Esophagus squamous epithelium (tissue), 5 donors: ENCODE measurements at regions not wholly inside any gene's neighbourhood (a gene's known extent, or its start where the extent isn't known, plus 50 kb on each side); places are given as distances from the start of the nearest gene placed in this dataset.

Experiments
- DNase-seq: peaks from one replicate; lab custom pipeline; 2025; lab: John Stamatoyannopoulos, UW
- H3K27ac ChIP-seq, 4 donors: fragments of 200-600 bp; sonication (generic); one replicate each; pipeline ENCODE4 v1.5.1; 2016 to 2019; ENCODE audit warnings: mild to moderate bottlenecking in 1 of 4
- H3K27me3 ChIP-seq, 4 donors: fragments of 200-600 bp; sonication (generic); 1 replicate in 3 of 4; 2 replicates in 1 of 4; pipeline versions ENCODE4 v1.5.1 to v1.6.0; 2017 to 2021; ENCODE audit warnings: antibody characterized with exemption in 1 of 4
- H3K36me3 ChIP-seq, 3 donors: fragments of 200-600 bp; sonication (generic); one replicate each; pipeline ENCODE4 v1.5.1; 2016 to 2019
- H3K4me1 ChIP-seq, 3 donors: fragments of 200-600 bp; sonication (generic); one replicate each; pipeline ENCODE4 v1.5.1; 2017 to 2019
- H3K4me3 ChIP-seq, 4 donors: fragments of 200-600 bp; sonication (generic); 1 replicate in 3 of 4; 2 replicates in 1 of 4; pipeline ENCODE4 v1.5.1; 2016 to 2019; ENCODE audit warnings: mild to moderate bottlenecking in 2 of 4, moderate library complexity in 1 of 4
- H3K9me3 ChIP-seq, 3 donors: fragments of 200-600 bp; sonication (generic); one replicate each; pipeline ENCODE4 v1.5.1; 2016 to 2019
- CTCF ChIP-seq, 6 experiments: fragments of 450-650 bp in 4 of 6; fragments of 200-600 bp in 2 of 6; sonication (generic) in 2 of 6; IDR thresholded peaks; one replicate each; pipeline ENCODE4 v1.5.1; 2016 to 2019; ENCODE audit warnings: antibody characterized with exemption in 6 of 6, mild to moderate bottlenecking in 4 of 6, moderate library complexity in 4 of 6
- POLR2A ChIP-seq, 4 donors: fragments of 450-650 bp; IDR thresholded peaks; one replicate each; pipeline ENCODE4 v1.6.1; 2017; ENCODE audit warnings: antibody characterized with exemption in 4 of 4, mild to moderate bottlenecking in 4 of 4, moderate library complexity in 3 of 4
- WGBS, 2 donors: methylation state at CpG; one replicate each; pipeline ENCODE4 v1.1.5; 2018; 5-methylcytosine and 5-hydroxymethylcytosine counted together
- intact Hi-C: fragments of 100-400 bp; cut with DNase I; formaldehyde crosslinking; loops from one replicate; pipeline ENCODE4 v1.15.0; 2022
- donor health status: DM: yes; HTN: yes; CAD: no.

- TF ChIP-seq POLR2A (IDR thresholded peaks at IDR 0.05) (no peak), CTCF (IDR thresholded peaks at IDR 0.05) (no peak)
- no peaks in the 10 kb centered on the region for H3K4me1 ChIP-seq
- no peak overlapping the region for H3K4me3 ChIP-seq
- DNase-seq: no peak
- no peaks in the 10 kb centered on the region for H3K27me3 ChIP-seq
- no peak overlapping the region for H3K27ac ChIP-seq
- no peaks in the 10 kb centered on the region for H3K9me3 ChIP-seq
- 93 to 100% methylated on average over 1 of the region's 1 CpG for WGBS, 2 donors
- H3K36me3 ChIP-seq: no peaks in the 10 kb centered on the region
- intact Hi-C loops: no loop called here
These were observed 457.7 kb upstream of the TMPO start for GRCh38 chr12:98057701-98058100.

- 88 to 89% methylated on average over 4 of the region's 4 CpGs for WGBS, 2 donors
These were observed 457.2 kb upstream of the TMPO start for GRCh38 chr12:98058213-98058612.

GRCh38 chr12:98058838-98059237 is 456.6 kb upstream of the TMPO start:
- H3K36me3 ChIP-seq: no peaks in the 10 kb centered on the region
- H3K27ac ChIP-seq: no peak overlapping the region
- no peaks in the 10 kb centered on the region for H3K9me3 ChIP-seq
- WGBS, 2 donors: 82 to 97% methylated on average over 3 of the region's 3 CpGs
- TF ChIP-seq CTCF (IDR thresholded peaks at IDR 0.05) (no peak), POLR2A (IDR thresholded peaks at IDR 0.05) (no peak)
- DNase-seq: no peak
- H3K27me3 ChIP-seq: no peaks in the 10 kb centered on the region
- intact Hi-C loops: no loop called here
- peaks cover 0 to 1% (median 0%) of the 10 kb centered on the region in 3 donors for H3K4me1 ChIP-seq
- H3K4me3 ChIP-seq: no peak overlapping the region

More at GRCh38 chr12:98058213-98058612, 457.2 kb upstream of the TMPO start:
- no peak overlapping the region for H3K4me3 ChIP-seq
- H3K36me3 ChIP-seq: no peaks in the 10 kb centered on the region
- no peak for DNase-seq
- no peak overlapping the region for H3K27ac ChIP-seq
- intact Hi-C loops: no loop called here
- no peaks in the 10 kb centered on the region for H3K27me3 ChIP-seq
- no peaks in the 10 kb centered on the region for H3K9me3 ChIP-seq
- no peak for TF ChIP-seq CTCF (IDR thresholded peaks at IDR 0.05)
- no peak for TF ChIP-seq POLR2A (IDR thresholded peaks at IDR 0.05)
- H3K4me1 ChIP-seq: no peaks in the 10 kb centered on the region

GRCh38 chr12:98059659-98060343 is 455.6 kb upstream of the TMPO start:
- Histone ChIP-seq H3K4me3 (no peak overlapping the region), H3K36me3 (no peaks in the 10 kb centered on the region), H3K9me3 (no peaks in the 10 kb centered on the region), H3K27ac (no peak overlapping the region), H3K27me3 (no peaks in the 10 kb centered on the region), H3K4me1 (peaks cover 0 to 11% (median 0%) of the 10 kb centered on the region in 3 donors)
- DNase-seq: no peak
- TF ChIP-seq CTCF (IDR thresholded peaks at IDR 0.05) (no peak), POLR2A (IDR thresholded peaks at IDR 0.05) (no peak)
- 46 to 67% methylated on average over 2 of the region's 2 CpGs for WGBS, 2 donors
- intact Hi-C loops: no loop called here

GRCh38 chr12:98060411-98060810 is 455.0 kb upstream of the TMPO start:
- no peak for DNase-seq
- Histone ChIP-seq H3K27ac (no peak overlapping the region), H3K4me3 (no peak overlapping the region), H3K4me1 (peaks cover 0 to 17% (median 0%) of the 10 kb centered on the region in 3 donors), H3K9me3 (no peaks in the 10 kb centered on the region), H3K27me3 (no peaks in the 10 kb centered on the region), H3K36me3 (no peaks in the 10 kb centered on the region)
- TF ChIP-seq CTCF (IDR thresholded peaks at IDR 0.05): no peak
- no peak for TF ChIP-seq POLR2A (IDR thresholded peaks at IDR 0.05)
- intact Hi-C loops: no loop called here
- WGBS, 2 donors: 25 to 72% methylated on average over 1 of the region's 1 CpG
